HG03565 (cell line): ENCODE measurements at regions not wholly inside any gene's neighbourhood (a gene's known extent, or its start where the extent isn't known, plus 50 kb on each side); places are given as distances from the start of the nearest gene placed in this dataset.

Source experiments
- ATAC-seq: cut with Tn5 transposase; IDR thresholded peaks from one replicate; pipeline ENCODE4 v1.9.1; 2021; ENCODE audit warnings: mild to moderate bottlenecking, moderate library complexity; ENCODE audit not compliant: unreplicated experiment

DNA sequence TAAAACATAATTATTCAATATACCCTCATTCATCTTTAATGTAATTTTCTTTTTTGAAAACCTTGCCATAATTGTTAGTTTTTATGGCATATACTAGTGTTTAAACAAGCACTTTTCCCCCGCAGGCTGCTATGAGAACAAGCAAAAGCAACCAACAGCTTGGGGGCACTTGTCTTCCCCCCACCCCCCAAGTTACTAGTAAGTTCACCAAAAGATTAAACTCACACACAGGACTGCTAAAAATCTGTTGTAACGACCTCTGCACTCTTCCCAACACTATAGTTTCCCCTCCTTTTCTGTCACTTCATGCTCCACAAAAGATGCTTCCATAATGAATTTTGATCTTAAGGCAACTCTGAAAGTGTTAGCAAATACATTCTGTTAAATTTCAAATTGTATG, 474.9 kb upstream of the SOX5 start:
- ATAC-seq = no peak

DNA sequence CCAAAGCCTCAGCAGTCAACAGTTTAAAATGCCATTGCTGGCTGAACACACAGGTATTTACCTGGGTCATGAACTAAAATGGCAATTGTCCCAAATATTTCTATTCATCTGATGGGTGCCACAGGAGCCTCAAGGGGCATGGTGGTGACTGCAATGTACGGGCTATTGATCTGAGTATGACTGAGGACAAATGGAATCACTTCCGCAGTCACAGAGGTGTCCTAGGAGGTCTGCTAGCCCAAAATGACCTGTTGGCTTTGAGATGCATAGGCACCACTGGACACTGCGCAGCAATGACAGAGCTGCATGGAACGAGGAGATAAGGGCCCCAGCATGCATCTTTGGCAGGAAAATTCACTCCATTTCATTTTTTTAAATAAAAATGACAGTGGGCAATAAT, 474.1 kb upstream of the SOX5 start:
- no peak for ATAC-seq

DNA sequence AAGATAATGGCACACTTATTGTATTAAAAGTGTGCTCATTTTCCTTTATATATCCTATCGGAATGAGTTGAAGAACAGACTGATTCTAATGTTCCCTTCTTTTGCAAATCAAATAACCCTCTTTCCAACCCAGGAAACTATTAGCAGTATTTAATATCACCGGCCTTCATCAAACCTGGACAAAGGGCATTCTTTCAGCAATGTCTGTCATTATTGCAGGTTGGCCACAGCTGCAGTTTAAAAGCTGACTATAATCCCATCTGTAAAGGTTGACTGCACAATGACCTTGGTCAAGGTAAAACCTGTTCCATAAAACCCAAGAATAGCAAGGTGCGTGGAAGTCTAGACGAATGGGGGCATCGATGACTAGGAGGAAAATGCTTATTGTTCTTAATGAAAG, 472.3 kb upstream of the SOX5 start:
- ATAC-seq = no peak

DNA sequence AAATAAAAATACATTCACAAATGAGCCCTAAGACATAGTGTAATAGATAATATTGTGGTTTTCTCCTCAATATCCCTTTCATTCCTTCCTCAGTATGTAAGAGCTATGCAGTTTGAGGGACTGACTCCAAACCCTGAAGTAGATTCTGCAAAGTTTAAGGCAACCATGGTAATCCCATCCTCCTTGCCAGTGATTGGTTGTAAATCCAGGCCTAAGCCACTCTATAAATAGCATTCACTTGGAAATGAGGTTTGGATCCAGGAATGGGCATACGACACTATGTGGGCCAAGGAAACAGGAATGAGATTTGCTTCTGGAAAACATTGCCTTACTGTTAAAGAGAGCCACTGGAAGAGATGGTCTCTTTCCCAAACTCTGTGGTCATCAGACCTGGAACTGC, 468.7 kb upstream of the SOX5 start:
- ATAC-seq = no peak

DNA sequence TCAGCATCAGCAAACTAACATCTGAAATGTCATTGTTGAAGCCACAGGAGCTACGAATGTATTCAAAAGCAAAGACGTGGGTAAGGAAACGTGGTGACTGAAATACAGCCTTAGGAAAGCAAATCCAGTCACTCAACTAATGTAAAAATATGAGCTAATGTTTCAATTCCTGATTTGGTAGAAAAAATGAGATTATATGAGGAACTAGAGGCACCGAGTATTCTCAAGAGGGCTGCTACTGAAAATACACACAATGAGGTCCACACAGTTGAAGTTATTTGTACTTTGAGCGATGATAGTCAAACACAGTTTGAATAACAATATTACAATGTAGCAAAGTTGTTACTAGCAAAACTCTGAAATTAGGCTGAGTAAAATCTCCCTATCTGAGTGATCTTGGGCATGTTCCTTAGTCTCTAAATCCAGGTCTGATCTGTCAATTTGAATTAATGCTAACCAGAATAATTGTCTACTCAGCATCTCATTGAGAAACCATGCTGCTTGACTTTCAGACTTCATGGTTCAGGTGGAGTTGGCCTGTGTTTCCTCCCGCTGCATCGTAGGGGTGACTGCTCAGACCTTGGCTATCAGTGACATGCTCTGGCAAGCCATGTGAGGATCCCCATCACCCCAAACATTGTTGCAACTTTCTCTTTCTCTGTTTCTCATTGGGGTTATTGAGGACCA, 467.1 kb upstream of the SOX5 start:
- ATAC-seq = no peak

DNA sequence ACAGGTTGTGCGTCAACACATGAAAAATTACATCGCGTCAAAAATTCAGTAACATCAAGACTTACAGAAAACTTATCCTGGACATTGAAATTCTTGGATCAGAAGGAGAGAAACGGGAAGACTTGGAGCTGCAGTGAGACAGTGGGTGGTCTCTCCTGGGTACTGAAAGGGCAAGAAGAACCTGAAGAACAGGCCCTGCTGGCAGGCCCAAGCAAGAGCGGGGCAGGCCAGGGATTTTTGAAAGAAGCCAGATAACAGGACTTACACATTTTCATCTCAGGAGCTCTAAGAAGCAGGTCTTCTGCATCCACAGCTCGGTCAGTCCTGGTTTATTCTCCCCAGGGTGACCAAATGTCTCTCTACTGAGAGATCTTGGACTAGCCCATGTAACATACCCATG, 466.5 kb upstream of the SOX5 start:
- ATAC-seq = no peak

DNA sequence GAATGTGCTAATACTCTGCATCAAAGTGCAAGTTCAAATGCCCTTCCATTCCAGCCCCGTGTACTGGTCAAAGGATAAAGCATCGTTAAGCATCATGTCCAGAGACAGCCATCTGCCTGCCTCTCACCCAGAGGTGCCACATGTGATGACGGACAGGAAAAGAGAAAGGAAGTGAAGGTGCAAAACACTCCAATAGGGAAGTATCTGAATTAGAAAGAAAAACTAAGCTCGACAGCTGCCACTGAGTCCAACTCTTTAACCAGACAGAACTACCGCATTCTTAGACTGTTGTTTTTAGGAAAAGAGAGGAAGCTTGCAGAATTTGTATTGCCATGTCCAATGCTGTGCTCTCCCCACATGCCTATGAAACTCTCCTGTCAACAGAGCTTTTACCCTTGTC, 465.0 kb upstream of the SOX5 start:
- no peak for ATAC-seq

DNA sequence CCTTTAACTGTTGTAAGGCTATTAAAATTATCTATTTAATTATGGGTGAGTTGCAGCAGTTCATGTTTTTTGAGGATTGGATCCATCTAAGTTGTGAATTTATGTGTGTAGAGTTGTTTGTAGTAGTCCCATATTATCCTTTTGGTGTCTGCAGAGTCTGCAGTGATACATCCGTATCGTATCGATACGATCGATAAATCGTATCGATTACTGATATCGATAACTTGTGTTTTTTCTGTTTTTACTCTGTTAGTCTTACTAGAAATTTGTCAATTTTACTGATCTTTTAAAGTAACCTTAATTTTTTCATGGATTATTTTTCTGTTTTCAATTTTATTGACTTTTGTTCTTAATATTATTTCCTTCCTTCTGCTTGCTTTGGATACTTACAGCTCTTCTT, 462.5 kb upstream of the SOX5 start:
- ATAC-seq = no peak

DNA sequence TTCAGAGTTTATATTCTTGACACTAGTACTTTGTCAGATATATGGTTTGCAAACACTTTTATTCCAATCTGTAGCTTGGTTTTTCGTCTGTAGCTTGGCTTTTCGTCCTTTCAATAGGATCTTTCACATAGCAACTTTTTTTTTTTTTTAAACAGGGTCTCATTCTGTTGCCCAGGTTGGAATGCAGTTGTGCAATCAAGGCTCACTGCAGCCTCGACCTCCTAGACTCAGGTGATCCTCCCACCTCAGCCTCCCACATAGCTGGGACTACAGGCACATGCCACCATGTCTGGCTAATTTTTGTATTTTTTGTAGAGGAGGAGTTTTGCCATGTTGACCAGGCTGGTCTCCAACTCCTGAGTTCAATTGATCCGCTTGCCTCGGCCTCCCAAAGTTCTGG, 460.4 kb upstream of the SOX5 start:
- ATAC-seq = no peak

DNA sequence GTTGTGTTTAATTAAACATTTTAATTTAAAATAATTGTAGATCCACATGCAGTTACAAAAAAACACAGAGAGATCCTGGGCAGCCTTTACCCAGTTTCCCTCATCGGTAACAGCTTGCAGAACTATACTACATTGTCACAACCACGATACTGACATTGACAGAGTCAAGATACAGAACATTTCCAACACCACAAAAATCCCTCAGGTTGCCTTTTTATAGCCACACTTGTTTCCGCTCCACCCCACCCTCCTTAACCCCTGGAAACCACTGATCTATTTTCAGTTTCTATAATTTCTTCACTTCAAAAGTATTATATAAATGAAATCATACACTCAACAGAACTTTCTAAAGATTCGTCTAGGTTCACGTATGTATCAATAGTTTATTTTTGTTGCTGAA, 458.8 kb upstream of the SOX5 start:
- ATAC-seq = no peak

DNA sequence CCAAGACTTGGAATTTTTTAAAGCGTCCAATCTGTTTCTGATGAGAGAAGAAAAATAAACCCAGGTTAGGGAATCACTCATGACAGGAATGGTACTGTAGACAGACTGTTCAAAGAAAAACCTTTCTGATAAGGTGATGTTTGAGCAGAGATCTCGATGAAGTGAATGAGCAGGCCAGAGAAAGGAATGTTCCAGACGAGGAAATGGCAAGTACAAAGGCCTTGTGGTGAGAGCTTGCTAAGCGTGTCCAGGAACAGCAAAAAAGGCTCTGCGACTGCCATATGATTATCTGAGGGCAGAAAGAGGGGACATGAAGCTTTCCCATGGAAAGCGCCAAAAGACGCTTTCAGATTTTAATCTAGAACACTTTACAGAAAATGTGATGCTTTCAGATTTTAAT, 458.4 kb upstream of the SOX5 start:
- no peak for ATAC-seq

DNA sequence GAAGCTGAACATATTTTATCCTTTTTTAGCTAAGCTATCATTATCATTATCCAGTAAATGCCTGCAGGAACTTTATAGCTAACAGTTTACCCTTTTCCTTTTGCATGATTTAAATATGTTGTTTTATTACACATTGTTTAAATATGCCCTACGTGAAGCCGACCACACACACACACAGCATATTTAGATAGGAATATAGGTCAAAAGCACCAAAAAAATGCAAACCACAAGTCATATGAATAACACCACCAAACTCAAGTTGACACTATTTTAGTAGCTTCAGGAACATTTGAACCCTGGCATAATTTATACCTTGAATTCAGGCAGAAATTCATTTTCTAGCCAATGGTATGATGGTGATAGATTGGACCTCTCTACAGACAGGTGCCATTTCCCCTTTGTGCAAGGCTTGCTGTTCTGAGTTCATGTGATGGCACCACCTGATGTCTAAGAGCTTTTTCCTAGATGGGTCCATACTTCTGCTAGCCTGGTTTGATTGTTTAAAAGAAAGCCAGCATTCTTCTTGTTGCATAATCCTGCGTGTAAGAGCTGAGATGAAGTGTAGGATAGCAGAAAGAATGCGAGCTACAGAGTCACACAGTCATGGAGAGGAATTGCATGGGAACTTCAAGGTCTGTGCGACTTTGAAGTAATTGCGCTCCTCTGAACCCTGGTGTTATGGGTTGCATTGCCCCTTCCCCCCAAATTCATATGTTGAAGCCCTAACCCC, 454.8 kb upstream of the SOX5 start:
- no peak for ATAC-seq

DNA sequence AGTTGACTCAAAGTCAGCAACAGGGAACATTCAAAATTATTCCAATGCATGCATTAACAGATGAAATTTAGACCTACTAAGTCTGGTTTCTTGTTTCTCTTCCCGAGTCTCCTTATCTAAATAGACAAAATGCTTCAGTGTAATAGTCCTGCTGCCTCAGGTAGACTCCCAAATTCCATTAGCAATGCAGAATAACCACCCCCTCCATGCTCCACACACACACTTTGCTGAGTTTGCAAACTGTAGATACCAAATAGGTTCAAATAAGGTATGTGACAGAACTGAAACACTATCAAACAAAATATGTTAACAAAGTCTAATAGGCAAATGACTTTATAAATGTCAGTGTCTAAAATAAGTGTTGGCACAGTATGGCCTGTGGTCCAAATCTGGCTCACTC, 451.1 kb upstream of the SOX5 start:
- ATAC-seq = no peak

DNA sequence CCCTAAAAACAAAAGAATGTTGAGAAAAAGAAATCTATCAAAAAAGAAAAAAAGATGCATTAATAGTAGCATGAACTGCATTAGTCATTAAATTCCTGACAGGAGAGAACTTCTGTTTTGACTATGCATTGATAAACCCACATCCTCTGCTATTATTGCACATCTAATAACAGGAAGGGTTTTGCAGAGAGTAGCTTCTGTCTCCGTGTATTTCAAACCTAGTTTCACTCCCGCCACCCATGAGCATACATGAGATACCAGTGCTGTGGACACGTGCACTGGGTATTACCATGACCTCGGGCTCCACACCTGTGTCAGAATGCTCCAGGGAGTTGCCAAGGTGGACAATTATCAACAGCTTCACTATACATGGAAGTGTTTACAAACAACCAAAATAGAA, 449.1 kb upstream of the SOX5 start:
- ATAC-seq = peak; percentile 94

DNA sequence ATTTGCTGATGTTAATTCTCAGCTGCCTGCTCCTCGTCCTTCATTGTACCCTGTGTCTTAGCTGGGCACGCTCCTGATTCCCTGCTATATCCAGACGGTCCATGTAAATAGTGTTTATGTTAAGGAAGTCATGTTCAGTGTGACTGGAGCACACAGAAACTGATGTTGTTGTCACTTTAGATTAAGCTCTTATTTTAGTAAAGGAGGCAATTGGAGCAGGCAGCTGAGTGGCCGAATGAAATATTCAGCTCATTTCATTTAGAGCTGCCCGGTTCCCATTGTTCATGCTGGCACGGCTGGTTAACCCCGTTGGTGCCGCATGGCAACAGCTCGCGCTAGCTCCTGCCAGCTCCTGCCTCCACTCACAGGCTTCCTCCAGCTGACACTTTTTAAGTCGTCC, 446.8 kb upstream of the SOX5 start:
- no peak for ATAC-seq

DNA sequence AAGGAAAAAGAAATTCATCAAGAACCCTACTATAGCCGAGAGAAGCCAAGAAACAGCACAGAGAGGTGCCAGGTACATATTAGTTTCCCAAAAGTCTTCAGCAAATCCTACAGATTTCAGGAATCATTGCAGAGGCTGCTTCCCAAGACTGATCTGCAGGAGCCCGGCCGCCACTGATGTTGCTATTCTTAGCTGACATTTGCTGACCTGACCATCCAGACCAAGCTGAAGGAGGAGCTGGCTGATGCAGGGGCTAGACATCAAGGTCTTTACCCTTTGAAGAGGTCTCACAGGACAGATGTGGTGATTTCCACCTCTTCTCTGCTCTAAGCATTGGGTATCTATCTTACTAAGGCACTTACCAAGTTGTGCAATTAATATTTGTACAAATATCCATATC, 444.8 kb upstream of the SOX5 start:
- ATAC-seq = no peak

DNA sequence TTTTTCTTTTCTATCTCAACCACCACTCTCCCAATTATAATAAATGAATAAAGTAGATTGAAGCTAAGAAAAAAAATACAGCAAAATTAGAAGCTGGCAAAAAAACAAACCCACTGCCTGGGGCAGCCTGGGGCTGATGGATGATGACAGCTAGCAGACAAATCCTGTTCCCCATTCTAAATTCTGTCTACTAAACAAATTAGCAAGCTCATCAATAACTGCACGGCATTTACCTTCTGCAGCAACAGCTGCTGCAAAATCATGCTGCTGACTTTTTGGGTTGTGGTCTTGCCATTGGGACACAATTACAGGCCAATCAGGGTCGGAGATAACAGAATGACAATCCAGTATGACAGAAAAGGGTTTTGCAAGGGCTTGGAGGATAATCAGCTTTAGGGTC, 443.6 kb upstream of the SOX5 start:
- no peak for ATAC-seq

DNA sequence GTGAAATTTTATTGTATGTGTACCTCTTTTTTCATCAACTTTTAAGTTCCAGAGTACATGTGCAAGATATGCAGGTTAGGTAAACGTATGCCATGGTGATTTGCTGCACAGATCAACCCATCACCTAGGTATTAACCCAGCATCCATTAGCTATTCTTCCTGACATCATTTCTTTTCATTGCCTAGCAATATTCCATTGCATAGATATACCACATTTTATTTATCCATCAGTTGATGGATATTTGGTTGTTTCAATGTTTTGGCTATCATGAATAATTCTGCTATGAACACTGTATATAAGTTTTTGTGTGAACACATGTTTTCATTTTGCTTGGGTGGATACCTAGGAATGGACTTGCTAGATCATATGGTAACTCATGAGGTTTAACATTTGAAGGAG, 439.9 kb upstream of the SOX5 start:
- no peak for ATAC-seq

DNA sequence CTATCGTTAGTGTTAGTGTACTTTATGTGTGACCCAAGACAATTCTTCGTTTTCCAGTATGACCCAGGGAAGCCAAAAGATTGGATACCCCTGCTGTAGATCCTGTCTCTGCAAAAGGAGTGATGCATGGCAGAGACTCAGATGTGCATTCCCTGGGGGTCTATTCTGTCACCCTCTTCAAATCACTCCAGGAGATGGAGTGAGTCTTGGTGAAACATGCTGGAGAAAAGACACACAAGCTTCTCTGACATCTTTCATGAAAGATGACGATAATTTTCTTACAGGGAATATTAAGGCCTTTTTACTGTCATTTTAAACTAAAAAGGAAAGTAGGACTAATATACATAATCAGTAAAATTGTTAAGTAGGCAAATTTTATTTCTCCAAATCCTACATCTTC, 437.9 kb upstream of the SOX5 start:
- ATAC-seq = no peak

DNA sequence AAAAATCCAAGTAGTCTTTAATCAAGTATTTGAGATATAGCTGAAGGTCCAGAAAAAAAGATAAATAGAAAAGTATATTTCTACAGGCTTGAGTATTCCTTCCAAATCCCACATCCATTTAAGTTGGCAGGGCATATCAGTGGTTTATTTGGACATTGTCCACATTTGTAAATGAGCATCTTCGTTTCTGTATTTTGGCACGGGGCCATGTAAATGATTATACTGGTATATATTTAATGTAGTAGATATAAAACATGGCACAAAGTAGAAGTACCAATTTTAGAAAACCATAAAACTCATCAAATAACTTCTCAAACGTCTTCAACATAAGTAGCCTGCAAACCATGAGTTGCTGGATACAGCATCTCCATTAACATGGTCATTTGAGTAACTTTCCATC, 437.4 kb upstream of the SOX5 start:
- no peak for ATAC-seq

DNA sequence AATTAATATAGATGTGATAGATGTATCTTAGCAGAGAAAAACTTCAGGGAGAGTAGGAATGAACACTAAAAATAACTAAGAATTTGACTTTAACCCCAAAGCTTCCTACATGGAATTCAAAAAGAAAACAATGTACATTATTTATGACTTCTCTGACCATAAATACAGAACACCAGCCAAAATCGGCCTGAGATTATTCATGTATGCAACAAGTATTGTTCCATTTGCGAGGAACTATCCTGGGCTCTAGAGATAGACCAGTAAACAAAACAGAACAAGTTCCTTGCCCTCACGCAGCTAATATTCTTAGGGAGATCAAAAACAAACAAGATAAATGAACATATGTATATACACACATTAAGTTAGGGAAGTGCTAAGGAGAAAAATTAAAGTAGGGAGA, 432.3 kb upstream of the SOX5 start:
- no peak for ATAC-seq

DNA sequence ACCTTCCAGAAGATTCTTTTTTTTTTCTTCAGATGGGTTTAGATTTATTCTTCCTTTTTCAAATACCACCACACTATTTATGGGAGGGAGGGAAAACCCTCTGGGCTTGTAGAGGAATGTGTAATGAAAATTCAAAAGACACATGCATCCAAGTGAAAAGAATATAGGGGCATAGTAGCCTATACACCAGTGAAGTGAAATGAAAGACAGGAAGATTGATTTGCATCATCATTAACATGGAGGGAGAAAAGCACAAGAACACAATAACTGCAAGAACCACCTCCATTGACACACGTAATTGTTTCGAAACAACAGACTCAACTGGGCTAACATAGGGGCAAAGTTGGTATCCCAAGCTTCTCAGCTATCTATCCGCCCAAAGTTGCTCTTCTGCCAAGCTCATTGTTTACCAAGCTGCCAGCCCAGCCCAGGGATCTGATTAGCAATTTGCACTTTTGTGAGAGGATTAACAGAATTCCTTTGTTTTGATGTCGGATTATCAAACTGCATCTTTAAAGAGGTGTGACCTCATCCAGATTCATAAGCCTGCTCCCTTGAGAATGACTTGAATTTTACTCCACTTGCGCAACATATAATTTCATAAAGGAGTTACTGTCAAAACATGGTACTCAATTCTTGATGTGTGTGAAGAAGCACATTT, 430.5 kb upstream of the SOX5 start:
- no peak for ATAC-seq
